ENCODE measurements at regions not wholly inside any gene's neighbourhood (a gene's known extent, or its start where the extent isn't known, plus 50 kb on each side); places are given as distances from the start of the nearest gene placed in this dataset.

DNA sequence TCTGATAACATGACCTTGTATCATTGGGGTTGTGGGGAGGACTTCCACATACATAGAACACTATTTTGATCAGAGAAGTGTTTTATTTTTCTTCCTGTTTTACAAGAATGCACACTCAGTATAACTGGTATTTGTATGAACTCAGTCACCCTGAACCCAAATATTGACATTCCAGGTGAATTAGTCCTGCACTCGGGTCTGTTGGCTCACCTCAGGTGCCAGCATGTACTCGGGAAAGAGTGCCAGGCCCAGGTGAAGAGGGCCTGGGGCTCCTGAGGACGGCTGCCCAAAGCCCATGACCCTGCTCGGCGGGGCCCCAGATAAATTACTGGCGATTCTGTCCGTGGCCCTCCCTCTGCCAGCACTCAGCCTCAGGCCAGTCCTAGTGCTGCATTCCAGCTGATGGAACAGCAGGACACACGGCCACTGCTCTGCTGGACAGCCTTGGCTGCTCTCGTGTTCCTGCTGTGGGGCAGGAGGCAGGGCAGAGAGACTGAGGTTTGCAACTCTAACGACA is 75.4 kb upstream of the TMPRSS2 start:
- TF ChIP-seq SIN3A (IDR thresholded peaks at IDR 0.05; ENCODE audit: borderline replicate concordance, low read depth, low read length) = no peak
- TF ChIP-seq, protein P1, sequence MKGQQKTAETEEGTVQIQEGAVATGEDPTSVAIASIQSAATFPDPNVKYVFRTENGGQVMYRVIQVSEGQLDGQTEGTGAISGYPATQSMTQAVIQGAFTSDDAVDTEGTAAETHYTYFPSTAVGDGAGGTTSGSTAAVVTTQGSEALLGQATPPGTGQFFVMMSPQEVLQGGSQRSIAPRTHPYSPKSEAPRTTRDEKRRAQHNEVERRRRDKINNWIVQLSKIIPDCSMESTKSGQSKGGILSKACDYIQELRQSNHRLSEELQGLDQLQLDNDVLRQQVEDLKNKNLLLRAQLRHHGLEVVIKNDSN (IDR thresholded peaks at IDR 0.05; ENCODE audit: borderline replicate concordance, low read depth) = no peak
- TF ChIP-seq, protein P2, sequence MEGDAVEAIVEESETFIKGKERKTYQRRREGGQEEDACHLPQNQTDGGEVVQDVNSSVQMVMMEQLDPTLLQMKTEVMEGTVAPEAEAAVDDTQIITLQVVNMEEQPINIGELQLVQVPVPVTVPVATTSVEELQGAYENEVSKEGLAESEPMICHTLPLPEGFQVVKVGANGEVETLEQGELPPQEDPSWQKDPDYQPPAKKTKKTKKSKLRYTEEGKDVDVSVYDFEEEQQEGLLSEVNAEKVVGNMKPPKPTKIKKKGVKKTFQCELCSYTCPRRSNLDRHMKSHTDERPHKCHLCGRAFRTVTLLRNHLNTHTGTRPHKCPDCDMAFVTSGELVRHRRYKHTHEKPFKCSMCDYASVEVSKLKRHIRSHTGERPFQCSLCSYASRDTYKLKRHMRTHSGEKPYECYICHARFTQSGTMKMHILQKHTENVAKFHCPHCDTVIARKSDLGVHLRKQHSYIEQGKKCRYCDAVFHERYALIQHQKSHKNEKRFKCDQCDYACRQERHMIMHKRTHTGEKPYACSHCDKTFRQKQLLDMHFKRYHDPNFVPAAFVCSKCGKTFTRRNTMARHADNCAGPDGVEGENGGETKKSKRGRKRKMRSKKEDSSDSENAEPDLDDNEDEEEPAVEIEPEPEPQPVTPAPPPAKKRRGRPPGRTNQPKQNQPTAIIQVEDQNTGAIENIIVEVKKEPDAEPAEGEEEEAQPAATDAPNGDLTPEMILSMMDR (IDR thresholded peaks at IDR 0.05) = no peak
- TF ChIP-seq RCOR1 (IDR thresholded peaks at IDR 0.05; ENCODE audit: low read length) = no peak
- TF ChIP-seq FOXM1 (IDR thresholded peaks at IDR 0.05; ENCODE audit: low read depth) = no peak
- TF ChIP-seq MEF2A (IDR thresholded peaks at IDR 0.05; ENCODE audit: borderline replicate concordance, low read depth) = no peak
- no peak for TF ChIP-seq CHD2 (IDR thresholded peaks at IDR 0.05; ENCODE audit: low read length, partially characterized antibody)
- no peak for TF ChIP-seq FOXJ3 (CRISPR knock-in tag; IDR thresholded peaks at IDR 0.05)
- TF ChIP-seq POLR2AphosphoS5 (IDR thresholded peaks at IDR 0.05; ENCODE audit: low read depth, low read length) = no peak
- TF ChIP-seq, protein P3, sequence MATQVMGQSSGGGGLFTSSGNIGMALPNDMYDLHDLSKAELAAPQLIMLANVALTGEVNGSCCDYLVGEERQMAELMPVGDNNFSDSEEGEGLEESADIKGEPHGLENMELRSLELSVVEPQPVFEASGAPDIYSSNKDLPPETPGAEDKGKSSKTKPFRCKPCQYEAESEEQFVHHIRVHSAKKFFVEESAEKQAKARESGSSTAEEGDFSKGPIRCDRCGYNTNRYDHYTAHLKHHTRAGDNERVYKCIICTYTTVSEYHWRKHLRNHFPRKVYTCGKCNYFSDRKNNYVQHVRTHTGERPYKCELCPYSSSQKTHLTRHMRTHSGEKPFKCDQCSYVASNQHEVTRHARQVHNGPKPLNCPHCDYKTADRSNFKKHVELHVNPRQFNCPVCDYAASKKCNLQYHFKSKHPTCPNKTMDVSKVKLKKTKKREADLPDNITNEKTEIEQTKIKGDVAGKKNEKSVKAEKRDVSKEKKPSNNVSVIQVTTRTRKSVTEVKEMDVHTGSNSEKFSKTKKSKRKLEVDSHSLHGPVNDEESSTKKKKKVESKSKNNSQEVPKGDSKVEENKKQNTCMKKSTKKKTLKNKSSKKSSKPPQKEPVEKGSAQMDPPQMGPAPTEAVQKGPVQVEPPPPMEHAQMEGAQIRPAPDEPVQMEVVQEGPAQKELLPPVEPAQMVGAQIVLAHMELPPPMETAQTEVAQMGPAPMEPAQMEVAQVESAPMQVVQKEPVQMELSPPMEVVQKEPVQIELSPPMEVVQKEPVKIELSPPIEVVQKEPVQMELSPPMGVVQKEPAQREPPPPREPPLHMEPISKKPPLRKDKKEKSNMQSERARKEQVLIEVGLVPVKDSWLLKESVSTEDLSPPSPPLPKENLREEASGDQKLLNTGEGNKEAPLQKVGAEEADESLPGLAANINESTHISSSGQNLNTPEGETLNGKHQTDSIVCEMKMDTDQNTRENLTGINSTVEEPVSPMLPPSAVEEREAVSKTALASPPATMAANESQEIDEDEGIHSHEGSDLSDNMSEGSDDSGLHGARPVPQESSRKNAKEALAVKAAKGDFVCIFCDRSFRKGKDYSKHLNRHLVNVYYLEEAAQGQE (IDR thresholded peaks at IDR 0.05; ENCODE audit: low read depth, low read length) = no peak
- TF ChIP-seq NFIC (IDR thresholded peaks at IDR 0.05; ENCODE audit: borderline replicate concordance) = no peak
- no peak for TF ChIP-seq RFX5 (IDR thresholded peaks at IDR 0.05; ENCODE audit: low read length)
- no peak for TF ChIP-seq NRF1 (IDR thresholded peaks at IDR 0.05; ENCODE audit: low read depth, low read length)

Measured in SK-N-SH (cell line).